ENCODE measurements at regions not wholly inside any gene's neighbourhood (a gene's known extent, or its start where the extent isn't known, plus 50 kb on each side); places are given as distances from the start of the nearest gene placed in this dataset.

DNA sequence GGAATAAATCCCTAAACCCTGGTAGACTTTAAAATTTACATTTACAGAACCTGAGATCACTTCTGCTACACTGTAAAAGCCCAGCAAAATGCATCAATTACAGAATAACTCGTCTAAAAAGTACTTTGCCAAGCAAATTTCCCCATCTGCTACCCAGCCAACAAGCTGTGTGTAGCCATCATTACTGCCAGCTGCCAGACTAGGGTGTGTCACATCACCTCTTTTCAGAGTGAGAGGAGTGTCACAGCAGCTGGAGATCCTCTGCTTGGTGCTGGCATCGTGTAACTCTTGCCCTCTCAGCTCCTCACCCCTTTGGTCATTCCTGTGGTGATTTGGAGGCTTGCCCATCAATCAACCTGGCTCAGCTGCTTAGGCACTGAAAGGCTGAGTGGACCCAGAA lies 340.4 kb upstream of the MMADHC start:
- TF ChIP-seq EZH2 (IDR thresholded peaks at IDR 0.05; ENCODE audit: borderline replicate concordance, low read length), result no peak
- TF ChIP-seq, protein P1, sequence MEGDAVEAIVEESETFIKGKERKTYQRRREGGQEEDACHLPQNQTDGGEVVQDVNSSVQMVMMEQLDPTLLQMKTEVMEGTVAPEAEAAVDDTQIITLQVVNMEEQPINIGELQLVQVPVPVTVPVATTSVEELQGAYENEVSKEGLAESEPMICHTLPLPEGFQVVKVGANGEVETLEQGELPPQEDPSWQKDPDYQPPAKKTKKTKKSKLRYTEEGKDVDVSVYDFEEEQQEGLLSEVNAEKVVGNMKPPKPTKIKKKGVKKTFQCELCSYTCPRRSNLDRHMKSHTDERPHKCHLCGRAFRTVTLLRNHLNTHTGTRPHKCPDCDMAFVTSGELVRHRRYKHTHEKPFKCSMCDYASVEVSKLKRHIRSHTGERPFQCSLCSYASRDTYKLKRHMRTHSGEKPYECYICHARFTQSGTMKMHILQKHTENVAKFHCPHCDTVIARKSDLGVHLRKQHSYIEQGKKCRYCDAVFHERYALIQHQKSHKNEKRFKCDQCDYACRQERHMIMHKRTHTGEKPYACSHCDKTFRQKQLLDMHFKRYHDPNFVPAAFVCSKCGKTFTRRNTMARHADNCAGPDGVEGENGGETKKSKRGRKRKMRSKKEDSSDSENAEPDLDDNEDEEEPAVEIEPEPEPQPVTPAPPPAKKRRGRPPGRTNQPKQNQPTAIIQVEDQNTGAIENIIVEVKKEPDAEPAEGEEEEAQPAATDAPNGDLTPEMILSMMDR (IDR thresholded peaks at IDR 0.05; ENCODE audit: low read length), result no peak
